HuH-7 (cell line): ENCODE measurements at regions not wholly inside any gene's neighbourhood (a gene's known extent, or its start where the extent isn't known, plus 50 kb on each side); places are given as distances from the start of the nearest gene placed in this dataset.

Experiments
- DNase-seq: peaks from one replicate; pipeline ENCODE4 v3.0.0; 2011; ENCODE audit warnings: low spot score

GRCh38 chr6:14918200-14918907, 327.5 kb upstream of the JARID2 start:
- no peak for DNase-seq

GRCh38 chr6:14919038-14919670, 326.7 kb upstream of the JARID2 start:
- no peak for DNase-seq

GRCh38 chr6:14920276-14920675, 325.6 kb upstream of the JARID2 start:
- DNase-seq: no peak

- DNase-seq: no peak
Observed at GRCh38 chr6:14921170-14921569, 324.7 kb upstream of the JARID2 start.

GRCh38 chr6:14921878-14922671, 323.8 kb upstream of the JARID2 start:
- DNase-seq: no peak

GRCh38 chr6:14922706-14923460, 323.0 kb upstream of the JARID2 start:
- DNase-seq: no peak

GRCh38 chr6:14924126-14925024, 321.5 kb upstream of the JARID2 start:
- no peak for DNase-seq

GRCh38 chr6:14925025-14925698, 320.7 kb upstream of the JARID2 start:
- DNase-seq: no peak

- no peak for DNase-seq
Observed at GRCh38 chr6:14925699-14926026, 320.2 kb upstream of the JARID2 start.

- no peak for DNase-seq
Observed at GRCh38 chr6:14927398-14927797, 318.5 kb upstream of the JARID2 start.

GRCh38 chr6:14929291-14929690, 316.6 kb upstream of the JARID2 start:
- DNase-seq: no peak

- no peak for DNase-seq
Observed at GRCh38 chr6:14930366-14930989, 315.4 kb upstream of the JARID2 start.

- no peak for DNase-seq
Observed at GRCh38 chr6:14932485-14933182, 313.2 kb upstream of the JARID2 start.

- DNase-seq: no peak
Observed at GRCh38 chr6:14933183-14933544, 312.7 kb upstream of the JARID2 start.

GRCh38 chr6:14934013-14934412, 311.9 kb upstream of the JARID2 start:
- no peak for DNase-seq

GRCh38 chr6:14934844-14935243, 311.0 kb upstream of the JARID2 start:
- DNase-seq: no peak

GRCh38 chr6:14936861-14937260, 309.0 kb upstream of the JARID2 start:
- no peak for DNase-seq

- no peak for DNase-seq
Observed at GRCh38 chr6:14943116-14943515, 302.8 kb upstream of the JARID2 start.

- no peak for DNase-seq
Observed at GRCh38 chr6:14944593-14944992, 301.3 kb upstream of the JARID2 start.
